T-helper 1 cell treated with Interleukin-12 subunit alpha and Interleukin-12 subunit beta and Interleukin-4 antibody, amounts not matched to agents 30 ng/mL and 1 ng/mL, for 36 hours (primary cell): ENCODE measurements at regions not wholly inside any gene's neighbourhood (a gene's known extent, or its start where the extent isn't known, plus 50 kb on each side); places are given as distances from the start of the nearest gene placed in this dataset.

Experiments
- intact Hi-C: fragments of 100-400 bp; cut with micrococcal nuclease; formaldehyde crosslinking; loops from one replicate; pipeline ENCODE4 v1.15.1; 2024

DNA sequence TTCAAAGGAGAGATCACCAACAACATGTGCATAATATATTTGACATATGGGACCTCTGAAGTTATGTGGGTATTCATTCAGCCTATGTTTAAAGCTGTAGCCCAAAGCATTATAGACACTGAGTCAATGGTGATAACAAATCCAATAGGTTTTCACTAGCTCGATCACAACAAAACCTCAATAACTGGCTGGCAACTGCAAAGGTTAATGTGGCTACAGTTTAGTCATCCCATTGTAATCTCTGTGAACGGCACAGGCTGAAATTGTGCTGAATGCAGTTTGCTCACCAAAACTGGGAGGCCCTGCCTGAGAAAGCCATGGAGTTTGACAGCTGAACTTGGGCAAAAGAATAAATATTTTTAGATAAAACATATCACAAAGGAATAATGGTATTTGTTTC, 152.4 kb upstream of the ADO start:
- intact Hi-C loops, result no loop called here

DNA sequence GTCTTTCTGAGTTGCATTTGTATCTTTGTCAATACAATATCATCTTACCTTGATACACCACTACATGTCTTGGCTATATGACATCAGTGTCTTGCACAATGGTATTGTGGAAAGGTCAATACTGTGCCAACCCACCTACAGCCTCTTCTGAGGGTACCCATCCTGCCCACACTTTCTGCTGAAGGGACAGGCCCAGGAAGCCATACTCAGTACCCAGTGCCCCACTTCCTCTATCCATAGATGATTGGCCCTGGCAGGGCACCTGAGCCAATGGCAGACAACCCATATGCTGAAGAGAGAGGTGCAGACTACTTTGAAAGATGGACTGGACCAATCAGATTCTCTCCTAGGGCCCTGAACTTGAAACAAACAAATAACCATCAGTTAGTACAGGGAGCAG, 152.0 kb upstream of the ADO start:
- intact Hi-C loops, result no loop called here

DNA sequence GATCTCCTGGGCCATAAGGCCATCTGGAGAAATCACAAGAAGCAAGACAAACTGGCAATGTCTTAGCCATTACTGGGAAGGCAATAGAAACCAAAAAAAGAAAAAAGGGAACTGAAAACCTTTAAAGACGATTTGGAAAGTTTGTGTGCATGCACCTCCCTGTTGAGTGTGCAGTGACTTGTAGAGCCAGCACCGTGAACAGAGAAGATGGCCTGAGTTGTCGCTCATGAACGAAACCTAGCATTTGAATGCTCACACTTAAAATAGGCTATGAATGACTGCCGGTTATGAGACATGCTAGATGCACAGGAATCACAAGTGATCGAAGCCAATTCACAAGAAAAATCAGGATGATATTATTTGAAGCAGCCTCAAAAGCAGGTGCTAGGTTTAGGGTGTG, 151.3 kb upstream of the ADO start:
- intact Hi-C loops, result no loop called here

DNA sequence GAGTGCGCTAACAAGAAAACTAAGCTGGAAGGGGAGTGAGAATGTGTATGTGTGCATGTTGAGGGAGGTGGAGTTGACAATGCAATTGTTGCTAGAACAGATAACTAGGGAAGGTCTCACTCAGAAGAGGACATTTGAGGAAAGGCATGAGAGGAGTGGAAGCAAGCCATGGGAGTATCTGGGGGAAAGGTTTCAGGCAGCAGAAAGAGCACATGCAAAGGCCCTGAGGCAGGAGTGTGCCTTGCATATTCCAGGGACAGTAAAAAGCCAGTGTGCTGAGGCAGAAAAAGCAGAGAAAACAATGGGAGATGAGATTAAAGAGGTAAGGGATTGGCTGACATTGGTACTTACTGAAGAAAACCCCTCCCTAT, 149.6 kb upstream of the ADO start:
- intact Hi-C loops, result no loop called here

DNA sequence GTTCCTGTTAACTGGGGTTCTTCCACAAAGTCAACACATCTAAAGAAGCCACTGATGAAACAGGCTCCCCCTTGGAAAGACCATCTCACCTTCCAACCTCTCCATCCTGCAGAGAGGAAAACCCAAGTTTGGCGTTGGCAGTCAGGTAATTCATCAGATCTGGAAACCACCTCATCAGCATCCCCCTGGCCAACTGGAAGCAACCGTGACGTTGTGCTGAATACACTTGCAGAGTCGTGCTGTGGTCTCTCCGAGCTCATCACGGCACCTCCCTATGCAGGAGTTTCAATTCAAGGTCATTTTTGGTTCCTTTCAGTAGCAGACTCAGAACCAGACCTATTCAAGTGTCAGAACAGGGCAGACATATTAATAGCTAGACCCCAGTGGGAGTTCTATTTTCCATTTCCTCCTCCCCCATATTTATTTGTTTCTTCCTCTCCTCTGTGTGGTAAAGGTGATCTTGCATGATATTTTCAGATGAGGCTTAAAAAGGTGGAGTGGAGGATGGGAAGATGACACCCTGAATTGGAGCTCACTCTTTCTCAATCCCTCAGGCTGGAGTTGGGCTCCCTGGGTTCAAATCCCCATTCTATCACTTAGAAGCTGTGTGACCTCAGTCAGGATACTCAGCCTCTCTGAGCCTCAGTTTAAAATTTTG, 149.1 kb upstream of the ADO start:
- intact Hi-C loops, result no loop called here

DNA sequence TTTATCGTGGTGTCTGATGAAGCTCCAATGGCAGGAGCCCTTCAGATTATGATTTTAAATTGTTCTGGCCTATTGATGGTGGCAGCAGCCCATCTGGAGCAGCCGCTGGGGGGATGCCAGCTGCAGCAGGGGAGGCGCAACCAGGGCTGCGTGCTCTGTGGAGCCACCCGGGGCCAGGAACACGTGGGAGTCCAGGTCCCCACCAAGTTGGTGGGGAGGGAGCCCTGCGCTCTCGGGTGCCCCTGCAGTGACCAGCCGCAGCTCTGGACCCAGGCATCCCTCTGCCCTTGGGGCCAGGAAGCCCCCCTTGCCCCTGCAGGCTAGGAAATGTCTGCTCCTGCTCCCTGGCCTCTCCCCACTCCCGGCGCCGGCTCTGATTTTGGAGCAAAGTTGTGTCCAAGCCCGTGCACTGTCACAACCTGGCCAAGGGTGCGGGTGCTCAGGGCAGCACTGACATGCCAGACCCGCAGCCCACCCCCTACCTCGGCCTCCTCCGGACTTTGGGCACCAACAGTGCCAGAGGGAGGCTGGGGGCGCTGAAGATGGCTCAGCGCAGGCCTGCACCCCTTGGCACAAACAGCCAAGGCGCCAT, 147.2 kb upstream of the ADO start:
- intact Hi-C loops, result no loop called here

DNA sequence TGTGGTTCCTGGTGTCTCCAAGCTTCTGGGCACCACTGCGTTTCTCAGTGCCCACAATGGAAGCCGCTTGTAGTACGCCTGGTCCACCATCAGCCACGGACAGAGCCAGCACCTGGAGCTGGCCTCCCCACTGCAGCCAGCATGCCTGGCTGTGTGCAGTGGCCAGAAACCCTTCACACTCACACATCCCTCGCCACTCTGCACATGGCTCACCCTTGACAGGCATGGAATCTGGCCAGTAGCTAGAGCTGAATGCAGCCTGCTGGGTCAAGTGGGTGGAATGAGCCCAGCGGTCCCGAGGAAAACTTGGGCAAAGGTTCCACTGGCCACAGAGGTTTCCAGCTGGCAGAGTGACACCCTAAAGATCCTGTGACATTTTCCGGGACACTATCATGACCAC, 146.0 kb upstream of the ADO start:
- intact Hi-C loops, result no loop called here

DNA sequence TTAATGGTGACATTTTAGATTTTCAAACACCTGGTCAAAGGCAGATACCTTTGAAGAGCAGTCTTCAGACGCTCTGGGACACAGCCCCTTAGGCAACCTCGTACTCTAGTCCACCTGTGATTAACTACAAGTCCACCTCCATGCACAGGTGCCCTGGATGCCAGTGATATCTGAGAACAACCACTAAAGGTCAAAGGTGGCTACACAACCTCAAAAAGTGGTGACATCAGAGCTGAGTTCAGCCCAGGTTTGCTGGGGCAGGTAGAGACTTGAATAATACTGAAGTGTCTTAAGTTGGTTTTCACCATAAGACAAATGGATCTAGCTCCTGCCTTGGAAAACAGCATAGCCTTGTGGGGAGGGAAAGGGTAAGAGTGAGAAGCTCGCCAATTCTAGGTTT, 143.4 kb upstream of the ADO start:
- intact Hi-C loops, result no loop called here

DNA sequence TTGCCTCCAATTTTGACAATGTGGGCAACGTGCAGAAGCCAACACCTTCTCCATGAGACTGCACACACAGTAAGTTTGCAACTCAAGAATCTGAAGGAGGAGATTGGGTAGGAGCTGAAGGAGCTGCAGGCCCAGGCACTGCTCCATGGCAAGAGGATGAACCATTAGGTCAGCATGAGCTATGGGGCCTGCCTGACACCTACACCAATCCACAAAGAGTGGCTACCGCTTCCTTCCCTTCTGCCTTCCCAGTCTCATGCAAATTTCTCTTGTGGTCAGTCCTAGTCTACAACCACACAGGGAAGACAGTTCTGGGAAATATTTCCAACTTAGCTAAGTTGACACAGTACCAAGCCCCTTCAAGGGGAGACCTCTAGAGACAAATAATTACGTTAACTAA, 142.0 kb upstream of the ADO start:
- intact Hi-C loops, result no loop called here

DNA sequence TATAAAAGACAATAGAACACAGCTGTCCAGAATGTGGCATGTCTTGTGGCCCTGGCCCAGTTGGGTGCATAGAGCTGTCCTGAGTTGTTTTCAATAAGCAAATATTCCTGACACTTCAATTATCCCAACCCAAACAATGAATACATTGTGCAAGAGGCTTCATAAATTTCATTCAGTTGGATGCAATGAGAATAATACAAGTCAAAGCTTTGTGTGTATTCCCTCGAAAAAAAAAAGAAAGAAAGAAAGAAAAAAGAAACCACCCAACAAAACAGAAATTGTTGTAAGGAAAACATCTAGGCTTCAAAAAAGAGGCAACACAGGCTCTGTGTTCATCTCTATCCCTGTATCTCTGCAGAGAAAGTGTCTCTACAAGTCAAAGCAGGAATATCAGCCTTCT, 138.7 kb upstream of the ADO start:
- intact Hi-C loops, result no loop called here

DNA sequence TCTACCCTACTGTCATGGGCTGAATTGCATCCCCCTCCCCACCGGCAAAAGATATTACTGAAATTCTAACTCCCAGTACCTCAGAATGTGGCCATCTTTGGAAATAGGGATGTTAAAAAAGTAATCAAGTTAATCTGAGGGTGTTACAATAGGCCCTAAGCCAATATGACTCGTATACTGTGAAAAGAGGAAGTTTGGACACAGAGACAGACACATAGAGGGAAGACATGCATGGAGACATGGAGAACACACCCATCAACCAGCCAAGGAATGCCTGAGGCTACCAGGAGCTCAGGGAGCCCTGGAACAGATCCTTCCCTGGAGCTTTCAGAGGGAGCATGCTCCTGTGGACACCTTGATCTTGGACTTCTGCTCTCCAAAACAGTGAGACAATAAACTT, 138.2 kb upstream of the ADO start:
- intact Hi-C loops, result no loop called here

DNA sequence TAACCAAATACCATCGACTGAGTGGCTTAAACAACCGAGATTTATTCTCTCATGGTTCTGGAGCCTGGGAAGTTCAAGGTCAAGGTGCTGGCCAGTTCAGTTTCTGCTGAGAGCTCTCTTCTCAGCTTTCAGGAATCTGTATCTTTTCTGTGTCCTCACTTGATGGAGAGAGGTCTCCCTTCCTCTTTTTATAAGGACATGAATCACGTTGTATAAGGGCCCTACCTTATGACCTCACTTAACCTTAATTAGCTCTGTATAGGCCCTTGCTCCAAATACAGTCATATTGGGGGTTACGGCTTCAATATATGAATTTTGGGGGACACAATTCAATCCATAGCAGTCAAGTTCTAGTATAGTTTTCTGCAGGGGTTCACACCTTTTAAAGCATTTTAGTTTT, 135.2 kb upstream of the ADO start:
- intact Hi-C loops, result no loop called here

DNA sequence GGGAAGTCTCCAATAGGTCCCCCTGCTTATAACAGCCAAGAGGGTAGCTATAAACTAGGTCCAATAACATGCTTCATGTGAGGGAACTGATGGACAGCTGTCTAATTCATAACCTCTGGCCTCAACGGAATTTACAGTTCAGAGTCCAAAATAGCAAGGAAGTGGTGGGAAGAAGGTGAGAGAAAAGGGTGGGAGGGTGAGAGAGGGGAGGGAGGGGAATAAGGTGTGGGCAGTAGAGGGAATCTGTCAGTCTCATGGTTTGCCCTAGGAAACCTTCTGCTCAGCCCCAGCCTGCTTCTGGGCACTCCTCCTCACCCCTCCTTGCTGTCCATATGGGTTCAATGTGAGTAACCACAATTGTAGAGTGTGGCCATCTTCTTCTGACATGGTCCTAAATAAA, 133.4 kb upstream of the ADO start:
- intact Hi-C loops, result no loop called here

DNA sequence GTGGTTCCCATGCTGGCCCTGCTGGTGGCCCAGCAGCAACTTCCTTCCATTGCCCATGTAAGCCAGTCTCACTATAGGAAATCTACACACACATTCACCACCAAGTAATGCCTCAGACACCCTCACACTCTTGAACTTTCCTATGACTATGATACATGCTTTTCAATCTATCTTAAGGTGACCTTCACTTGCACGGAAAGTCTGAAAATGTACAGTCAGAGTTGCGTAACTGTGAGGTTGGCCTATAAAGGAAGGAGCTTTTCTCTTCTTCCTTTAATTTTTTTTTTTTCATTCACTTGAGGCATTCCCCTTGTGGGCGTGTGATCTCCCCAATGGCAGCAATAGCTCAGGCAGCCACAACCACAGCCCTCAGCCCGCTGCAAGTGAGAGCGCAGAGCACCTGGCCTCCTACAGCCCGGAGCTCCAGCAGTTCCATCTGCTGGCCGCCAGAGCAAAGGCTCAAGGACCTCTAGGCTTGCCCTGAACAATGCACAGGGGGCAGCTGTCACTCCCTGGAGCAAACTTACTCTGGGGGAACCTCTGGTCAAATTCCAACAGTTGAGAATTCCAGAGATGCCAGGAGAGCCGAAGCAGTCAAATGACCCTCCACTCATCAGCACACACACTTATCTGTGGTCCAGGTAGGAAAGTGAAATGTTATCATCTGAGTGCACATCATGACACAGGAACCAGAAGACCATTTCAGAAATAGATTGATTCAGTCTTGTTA, 123.1 kb upstream of the ADO start:
- intact Hi-C loops, result loop anchor here (1.0 to 5.0 kb wide), 14 partner anchors 10 to 951 kb away; partner anchors contain the start of genes ADO, EGR2 and NRBF2

DNA sequence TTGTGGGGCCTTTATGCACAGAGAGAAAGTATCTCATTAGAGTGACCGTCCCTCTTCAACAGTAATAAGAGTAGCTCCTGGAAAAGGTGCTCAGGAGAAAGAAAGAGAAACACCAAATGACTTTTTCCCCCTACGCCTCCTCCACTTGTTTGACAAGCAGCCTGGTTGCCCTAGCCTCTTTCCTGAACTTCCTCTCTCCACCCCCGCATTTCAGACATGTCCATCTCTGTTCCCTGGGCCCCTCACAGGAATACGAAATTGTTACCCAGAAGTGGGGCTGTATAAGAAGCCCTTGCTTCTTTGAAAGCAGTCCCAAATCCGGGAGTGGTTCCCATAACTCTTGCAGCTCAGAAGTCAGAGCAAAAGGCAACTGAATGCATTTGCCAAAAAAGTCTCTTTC, 119.6 kb upstream of the ADO start:
- intact Hi-C loops, result loop anchor here (5.0 kb wide), 1 partner anchor 947 kb away; no protein-coding TSS in a partner anchor

DNA sequence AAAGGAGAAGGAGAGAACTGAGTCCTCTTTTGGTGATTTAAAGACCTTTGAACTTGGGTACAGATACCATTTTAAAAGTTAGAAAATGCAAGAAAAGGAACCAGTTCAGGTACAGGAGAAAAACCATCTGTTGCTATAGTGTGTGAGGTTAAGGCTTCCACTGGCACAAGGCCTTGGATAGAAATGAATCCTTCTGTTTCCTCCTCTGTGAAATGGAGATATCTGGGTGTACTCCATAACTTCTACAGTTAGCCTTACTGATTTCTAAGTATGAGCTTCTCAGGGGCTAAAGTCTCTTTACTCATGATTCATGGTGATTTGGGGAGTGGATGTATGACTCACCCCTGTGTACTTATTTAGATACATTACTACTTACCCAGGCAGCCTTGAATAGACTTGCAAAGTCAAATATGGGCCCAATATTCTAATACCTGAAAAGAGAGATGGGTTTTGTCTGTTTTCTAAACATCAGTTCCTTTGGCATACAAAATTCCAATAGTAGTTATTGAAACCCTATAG, 117.2 kb upstream of the ADO start:
- intact Hi-C loops, result no loop called here

DNA sequence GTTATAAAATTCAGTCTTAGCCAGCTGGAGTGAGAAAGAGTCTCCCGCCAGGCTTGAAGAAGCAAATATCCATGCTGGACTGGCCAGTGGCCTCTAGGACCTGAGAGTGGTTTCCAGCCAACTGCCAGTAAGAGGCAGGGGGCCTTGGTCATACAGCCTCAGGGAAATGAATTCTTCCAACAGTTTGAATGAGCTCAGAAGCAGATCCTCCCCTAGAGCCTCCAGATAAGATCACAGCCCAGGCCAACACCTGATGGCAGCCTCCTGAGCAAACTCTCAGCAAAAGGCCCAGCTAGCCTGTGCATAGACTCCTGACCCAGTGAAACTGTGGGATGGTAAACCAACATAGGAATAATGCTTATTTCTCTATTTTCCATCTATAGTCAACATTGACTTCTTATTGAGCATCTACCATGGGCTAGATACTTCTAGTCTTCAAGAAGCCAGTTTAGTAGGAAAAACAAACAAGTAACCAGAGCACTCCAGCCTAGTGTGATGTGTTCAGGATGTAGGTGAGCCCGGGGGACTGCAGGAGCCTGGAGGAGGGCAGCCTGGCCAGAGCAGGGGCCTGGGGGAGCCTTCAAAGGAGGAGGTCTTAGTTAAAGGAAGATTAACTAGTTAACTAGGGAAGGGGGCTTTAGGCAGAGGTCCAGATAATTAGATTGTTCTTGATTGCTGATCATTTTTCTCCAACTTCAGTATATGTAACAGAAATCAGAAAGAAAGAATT, 115.4 kb upstream of the ADO start:
- intact Hi-C loops, result no loop called here

DNA sequence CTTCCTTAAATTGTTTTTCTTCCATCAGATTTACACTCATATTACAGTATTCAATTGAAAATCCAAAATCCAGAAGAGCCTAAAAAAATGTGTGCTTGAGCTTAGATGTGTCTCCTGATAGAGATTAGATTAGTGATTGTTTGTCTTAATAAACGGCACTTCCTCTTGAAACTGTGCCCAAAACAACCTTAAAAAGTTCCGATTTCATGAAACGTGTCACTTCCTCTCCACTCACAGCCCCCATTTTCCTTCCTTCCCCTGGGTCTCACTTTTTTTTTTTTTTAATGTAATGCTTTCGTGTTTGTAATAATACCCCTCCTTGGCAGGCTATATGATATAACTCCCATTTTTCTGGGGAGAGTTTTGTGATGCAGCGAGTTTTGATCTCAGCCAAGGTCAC, 114.8 kb upstream of the ADO start:
- intact Hi-C loops, result no loop called here

DNA sequence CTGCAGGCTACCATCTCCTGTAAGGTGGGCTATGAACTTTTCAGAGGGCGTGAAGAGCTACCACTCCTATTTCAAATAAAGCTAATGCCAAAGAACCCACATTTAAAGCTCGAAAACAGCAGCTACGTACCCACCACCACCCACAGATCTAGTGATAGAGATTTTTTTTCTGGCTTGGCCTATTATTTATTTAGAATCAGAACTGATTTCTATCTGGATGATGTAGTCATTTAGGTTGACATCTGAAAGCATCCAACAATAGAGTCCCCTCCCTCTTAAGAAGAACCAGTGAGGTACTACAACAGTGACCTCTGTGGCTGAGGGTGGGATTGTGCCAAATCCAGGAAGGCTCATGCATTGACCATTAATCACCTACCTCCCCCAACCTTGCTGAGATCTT, 113.8 kb upstream of the ADO start:
- intact Hi-C loops, result loop anchor here (1.0 kb wide), 1 partner anchor 9 kb away; no protein-coding TSS in a partner anchor

DNA sequence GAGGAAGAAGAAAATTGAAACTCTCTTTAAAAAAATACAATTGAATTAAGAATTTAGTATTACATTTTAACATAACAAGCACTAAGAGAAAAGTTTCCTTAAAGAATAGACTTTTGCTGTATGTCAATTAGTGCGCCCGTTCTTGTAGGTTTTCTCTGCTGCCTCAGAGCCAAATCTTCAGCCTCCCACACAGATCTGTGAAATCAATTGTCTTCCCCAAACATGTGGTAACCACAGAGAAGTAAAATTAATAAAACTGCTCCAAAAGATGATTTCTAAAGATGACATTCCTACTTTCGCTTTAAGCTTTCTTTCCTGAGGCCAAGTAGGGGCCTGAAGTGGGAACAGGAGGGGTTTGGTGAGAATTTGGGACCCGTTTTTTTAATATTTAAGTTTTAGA, 113.2 kb upstream of the ADO start:
- intact Hi-C loops, result loop anchor here (1.0 kb wide), 1 partner anchor 10 kb away; no protein-coding TSS in a partner anchor

DNA sequence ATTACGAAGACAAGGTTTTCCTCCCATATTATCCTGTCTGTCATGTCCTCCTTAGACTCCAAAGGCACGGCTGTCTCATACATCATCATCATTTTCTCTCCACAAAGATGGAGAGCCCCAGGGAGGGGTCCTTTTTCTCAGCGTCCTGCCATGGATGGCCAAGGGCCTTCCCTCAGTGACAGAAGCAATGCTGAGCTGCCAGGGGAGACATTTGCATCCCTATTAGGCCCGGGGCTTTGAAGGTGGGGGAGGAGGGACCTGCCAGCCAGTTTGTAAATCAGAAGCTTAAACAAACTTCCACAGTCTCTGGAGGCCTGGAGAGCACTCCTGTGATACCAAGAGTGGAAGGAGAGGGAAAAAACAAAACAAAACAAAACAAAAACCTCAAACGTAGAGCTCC, 112.4 kb upstream of the ADO start:
- intact Hi-C loops, result no loop called here

DNA sequence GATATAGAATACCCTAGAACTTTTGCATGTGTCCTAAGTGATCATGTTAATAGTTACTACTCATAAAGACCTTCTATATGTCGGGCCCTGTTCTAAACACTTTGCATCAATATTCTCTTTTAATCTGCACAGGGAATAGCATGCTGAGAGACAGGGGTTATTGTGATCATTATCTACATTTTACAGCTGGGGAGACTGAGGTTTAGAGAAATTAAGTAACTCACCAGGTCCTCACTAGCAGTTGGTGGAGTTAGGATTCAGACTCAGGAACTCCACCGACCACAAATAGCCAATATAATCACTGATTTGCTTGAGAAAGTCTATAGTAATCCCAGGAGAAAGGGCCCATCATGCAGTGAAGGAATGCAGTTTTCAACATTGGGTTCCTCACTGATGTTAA, 111.2 kb upstream of the ADO start:
- intact Hi-C loops, result no loop called here
